ENCODE measurements at regions not wholly inside any gene's neighbourhood (a gene's known extent, or its start where the extent isn't known, plus 50 kb on each side); places are given as distances from the start of the nearest gene placed in this dataset.

- DNase-seq (ENCODE audit: low spot score) = no peak
Measured at GRCh38 chr4:14627038-14627437, 375.2 kb upstream of the CPEB2 start.

- DNase-seq (ENCODE audit: low spot score) = no peak
Measured at GRCh38 chr4:14631806-14632440, 370.4 kb upstream of the CPEB2 start.

DNA sequence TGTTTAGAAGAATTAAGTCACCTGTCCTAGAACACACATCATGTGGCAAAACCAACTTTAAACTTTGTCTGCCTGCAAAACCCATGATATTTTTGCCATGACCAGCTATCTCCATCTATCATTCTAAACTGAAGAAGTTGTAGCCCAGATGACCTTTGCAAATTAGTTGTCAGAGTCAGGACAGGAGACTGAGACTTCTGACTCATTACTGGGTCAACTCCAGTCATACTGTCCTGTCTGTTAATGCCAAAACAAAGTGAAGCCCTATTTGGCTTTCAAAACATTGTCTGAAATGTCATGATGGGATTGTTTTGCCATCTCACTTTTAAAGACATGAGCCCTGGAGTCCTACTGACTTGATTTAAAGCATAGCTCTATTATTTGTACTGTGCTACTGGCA lies 365.7 kb upstream of the CPEB2 start:
- DNase-seq (ENCODE audit: low spot score) = peak; percentile 5

DNA sequence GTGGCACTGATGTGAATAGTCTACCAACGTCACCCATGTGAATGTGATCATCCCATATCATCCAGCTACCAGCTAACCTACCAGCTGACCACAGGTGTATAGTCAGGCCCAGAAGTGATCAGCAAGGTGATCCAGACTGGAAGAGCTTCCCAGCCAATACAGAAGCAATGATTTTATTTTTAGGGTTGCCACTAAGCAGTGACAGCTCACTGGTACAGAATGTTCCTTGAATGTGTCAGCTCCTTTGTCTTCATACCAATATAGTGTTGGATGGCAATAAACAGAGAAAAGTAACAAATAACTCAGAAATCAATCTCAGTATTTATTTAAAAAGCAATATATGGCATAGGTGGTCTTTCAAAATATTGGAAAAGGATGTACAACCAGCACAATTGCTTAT lies 361.8 kb upstream of the CPEB2 start:
- DNase-seq (ENCODE audit: low spot score) = peak; percentile 4

DNA sequence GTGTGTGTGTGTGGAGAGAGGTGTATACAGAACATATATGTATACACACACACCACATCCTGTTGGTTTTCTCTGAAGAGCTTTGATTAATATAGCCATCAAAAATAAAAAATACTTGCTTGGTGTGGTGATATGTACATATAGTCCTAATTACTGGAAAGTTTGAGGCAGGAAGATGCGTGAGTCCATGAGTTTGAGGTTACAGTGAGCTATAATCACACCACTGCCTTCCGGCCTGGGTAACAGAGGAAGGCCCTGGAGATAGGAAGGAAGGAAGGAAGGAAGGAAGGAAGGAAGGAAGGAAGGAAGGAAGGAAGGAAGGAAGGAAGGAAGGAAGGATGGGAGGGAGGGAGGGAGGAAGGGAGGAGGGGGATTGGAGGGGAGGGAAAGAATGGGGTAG lies 360.4 kb upstream of the CPEB2 start:
- no peak for DNase-seq (ENCODE audit: low spot score)

DNA sequence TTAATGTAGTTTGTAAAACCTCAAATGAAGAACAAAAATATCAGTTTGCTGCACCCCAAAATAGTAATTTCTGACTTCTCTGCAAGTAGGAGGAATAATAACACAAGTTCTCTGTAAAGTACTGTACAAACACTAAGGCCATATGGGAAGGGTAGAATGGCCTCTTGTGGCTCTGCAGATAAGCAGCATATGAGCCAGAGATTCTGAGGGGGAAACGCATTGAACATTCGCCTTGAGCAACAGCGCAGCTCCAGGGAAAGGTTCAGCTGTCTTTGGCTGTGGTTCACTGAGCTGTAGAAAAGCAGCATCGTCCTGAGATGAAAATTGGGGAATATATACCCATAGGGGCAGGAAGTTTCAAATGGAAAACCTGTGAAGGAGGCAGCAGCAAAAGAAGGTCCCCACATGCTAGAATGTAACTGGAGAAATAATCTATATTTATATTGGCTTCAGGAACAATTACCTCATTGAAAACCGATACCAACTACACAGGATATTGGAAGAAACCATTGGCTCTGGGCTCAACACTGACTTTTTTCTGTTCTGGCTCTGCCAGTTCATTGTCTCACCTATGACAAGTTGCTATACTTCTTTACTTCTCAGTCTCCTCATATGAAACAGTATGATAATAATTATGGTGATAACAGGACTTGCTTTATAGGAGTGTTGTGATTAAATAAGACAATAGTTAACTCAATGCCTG lies 357.6 kb upstream of the CPEB2 start:
- DNase-seq (ENCODE audit: low spot score) = no peak

DNA sequence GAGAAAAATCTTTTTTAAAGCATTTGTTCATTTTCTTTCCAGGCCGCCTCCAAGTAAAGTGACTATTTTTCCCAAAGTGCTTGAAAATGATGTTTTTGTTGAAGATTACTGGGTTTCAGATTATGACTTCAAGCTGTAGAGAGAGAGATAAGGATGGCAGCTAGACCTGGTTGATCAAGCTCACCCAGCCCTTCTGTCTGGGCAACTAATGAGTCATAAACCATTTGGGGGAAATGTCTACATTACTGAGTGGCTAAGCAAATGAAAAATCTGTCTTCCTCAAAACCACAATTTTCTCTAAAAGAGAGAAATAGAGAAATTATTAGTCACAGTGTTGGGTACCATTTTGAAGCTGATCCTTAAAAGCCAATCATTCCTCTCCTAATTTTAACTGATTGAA lies 355.4 kb upstream of the CPEB2 start:
- DNase-seq (ENCODE audit: low spot score) = peak; percentile 35

GRCh38 chr4:14650127-14650526 lies 352.2 kb upstream of the CPEB2 start:
- no peak for DNase-seq (ENCODE audit: low spot score)

DNA sequence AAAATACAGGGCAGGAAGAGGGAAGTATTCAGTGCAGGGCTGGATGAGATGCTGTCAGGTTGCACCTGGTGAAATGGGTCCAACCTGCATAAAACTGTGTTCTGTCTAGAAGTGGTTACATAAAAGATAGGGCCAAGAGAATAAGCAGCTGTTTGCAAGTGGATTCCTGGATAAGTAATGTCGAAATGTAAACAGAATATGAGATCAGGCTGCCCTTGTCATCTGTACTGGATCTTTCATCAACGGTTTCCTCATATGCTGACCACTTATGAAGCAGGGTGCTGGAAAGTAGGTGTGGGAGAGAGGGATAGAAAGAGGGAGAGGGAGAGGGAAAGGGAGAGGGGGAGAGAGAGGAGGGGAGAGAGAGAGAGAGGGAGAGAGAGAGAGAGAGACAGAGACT lies 349.8 kb upstream of the CPEB2 start:
- no peak for DNase-seq (ENCODE audit: low spot score)

DNA sequence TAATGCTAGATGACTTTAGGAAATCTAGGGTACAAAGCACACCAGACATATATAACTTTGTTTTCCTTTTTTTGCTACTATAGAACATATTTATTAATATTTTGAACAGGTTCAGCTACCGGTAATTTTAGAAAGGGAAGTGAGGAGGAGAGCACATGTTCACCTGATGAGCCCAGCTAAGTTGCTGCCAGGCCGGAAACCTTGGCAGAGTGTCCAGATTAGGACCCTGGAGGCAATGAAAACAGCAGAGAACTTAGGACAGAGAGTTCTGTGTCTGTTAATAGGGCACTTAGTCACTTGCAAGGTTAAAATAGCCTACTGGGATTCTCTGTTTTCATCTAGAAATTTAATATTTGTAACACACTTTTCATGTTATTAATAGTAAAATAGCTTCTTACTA lies 348.9 kb upstream of the CPEB2 start:
- DNase-seq (ENCODE audit: low spot score) = no peak

GRCh38 chr4:14659286-14659685 lies 343.0 kb upstream of the CPEB2 start:
- no peak for DNase-seq (ENCODE audit: low spot score)

GRCh38 chr4:14667624-14668151 lies 334.6 kb upstream of the CPEB2 start:
- peak; percentile 21 for DNase-seq (ENCODE audit: low spot score)

- DNase-seq (ENCODE audit: low spot score) = no peak
Measured at GRCh38 chr4:14668296-14668695, 334.0 kb upstream of the CPEB2 start.

- DNase-seq (ENCODE audit: low spot score) = no peak
Measured at GRCh38 chr4:14669371-14669770, 332.9 kb upstream of the CPEB2 start.

GRCh38 chr4:14671146-14671545 lies 331.1 kb upstream of the CPEB2 start:
- DNase-seq (ENCODE audit: low spot score) = no peak

DNA sequence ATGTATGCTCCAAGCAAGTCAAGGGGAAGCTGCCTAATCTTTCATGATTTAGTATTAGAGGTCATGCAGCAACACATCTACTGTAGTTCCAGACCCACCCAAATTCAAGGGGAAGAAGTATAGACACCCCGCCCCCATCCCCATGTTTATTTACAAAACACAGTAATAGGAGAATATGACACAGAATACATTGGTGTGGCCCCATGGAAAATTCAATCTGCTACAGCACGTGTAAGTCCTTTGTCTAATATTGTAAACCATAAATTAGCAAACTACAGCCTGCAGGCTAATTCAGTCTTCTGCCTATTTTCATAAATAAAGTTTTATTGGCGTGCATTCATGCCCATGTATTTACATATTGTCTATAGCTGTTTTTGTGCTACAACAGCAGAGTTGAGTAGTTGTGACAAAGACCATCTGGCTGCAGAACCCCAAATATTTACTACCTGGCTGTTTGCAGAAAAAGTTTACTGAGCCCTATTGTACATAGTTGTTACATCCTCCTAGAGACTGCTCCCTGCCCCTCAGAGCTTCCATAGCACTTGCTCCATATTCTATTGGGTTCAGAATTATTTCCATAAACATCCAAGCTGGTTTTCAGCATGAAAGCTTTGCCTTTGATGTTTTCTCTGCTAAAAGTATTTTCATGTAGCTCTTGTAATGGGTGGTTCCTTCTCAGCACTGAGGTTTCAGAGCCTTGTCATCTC lies 326.8 kb upstream of the CPEB2 start:
- no peak for DNase-seq (ENCODE audit: low spot score)

GRCh38 chr4:14679906-14680305 lies 322.4 kb upstream of the CPEB2 start:
- DNase-seq (ENCODE audit: low spot score) = no peak

GRCh38 chr4:14681330-14681729 lies 321.0 kb upstream of the CPEB2 start:
- no peak for DNase-seq (ENCODE audit: low spot score)

GRCh38 chr4:14693728-14694127 lies 308.6 kb upstream of the CPEB2 start:
- DNase-seq (ENCODE audit: low spot score) = no peak

DNA sequence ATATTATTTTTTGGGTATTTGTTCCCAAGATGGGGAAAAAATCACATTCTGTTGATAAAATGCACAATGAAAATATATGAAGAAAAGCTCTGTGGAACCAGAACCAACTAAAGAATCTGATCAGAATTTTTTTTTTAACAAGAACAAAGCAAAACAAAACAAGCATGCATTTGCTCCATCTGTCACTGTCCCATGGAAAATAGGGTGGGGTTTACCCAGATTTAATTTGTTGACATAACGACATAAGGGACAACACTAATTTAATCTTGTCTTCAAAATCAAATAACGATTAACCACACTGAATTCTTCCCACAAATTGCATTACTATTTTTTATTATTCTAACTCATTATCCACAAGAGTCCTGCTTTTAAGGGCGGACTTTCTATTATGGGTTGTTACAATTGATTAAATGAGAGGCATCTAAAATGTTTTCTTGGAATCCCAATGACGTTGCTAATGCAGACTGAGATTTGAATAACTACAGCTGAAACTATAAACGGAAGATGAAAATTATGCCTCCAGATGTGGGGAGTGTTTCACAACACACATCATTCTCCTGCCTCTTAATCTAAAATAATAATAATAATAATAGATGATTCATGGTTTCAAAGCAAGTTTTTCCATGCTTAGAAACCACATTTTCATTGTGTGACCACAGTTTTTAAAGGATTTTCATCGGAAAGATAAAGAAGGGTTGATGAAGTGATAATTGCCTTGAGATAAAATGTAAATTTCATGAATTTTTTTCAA lies 307.0 kb upstream of the CPEB2 start:
- no peak for DNase-seq (ENCODE audit: low spot score)

- DNase-seq (ENCODE audit: low spot score) = no peak
Measured at GRCh38 chr4:14700083-14700482, 302.2 kb upstream of the CPEB2 start.

DNA sequence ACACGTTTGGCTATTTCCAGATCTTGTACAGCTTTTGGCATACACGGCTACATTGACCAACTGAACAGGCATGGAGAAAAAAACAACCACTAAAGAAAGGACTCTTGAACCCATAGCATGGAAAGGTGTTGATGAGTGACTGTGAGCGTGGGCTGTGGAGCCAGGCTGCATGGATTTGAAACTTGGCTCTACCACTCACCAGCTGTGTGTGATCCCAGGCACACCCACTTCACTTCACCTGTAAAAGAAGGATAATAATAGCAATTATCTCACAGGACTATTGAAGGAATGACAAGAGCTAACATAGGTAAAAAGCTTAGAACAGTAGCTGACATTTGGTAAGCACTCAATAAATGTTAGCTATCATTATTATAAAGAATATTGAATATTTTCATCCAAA lies 301.7 kb upstream of the CPEB2 start:
- DNase-seq (ENCODE audit: low spot score) = no peak
